NCI-H1417 (cell line): ENCODE measurements at regions not wholly inside any gene's neighbourhood (a gene's known extent, or its start where the extent isn't known, plus 50 kb on each side); places are given as distances from the start of the nearest gene placed in this dataset.
"Not testable (repeated sequence)": the region's sequence is repeated elsewhere in the genome, so short reads cannot be mapped to it uniquely, and the experiment has no call there.

ENCODE experiments used
- DNase-seq, 3 experiments: peaks; one replicate each; lab custom pipeline; 2025; lab: John Stamatoyannopoulos, UW

- no peak for DNase-seq
These were observed 82.7 kb upstream of the PDZD8 start for GRCh38 chr10:117457932-117458331.

GRCh38 chr10:117457071-117457810 is 82.0 kb upstream of the PDZD8 start:
- DNase-seq = peak in 1 of 3 experiments; percentile 3

DNA sequence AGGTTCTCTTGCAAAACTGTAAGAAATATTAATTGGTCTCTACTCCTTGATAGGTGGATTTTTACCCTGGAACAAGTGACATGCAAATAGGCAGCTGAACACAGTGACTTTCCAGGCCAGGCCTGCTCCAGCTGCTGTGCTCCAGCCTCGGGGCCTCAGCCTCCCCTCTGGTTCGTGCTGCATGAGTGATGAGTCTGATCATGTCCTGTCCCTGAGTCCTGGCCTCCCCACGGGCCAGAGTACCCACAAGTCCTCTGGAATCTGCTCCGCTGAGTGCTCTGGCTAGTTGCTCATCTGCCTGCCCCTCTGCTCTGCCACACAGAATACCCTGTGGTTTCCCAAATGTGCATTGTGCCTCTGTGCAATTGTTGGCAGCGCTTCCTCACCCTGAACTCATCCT is 80.1 kb upstream of the PDZD8 start:
- DNase-seq = no peak

- DNase-seq = no peak
These were observed 79.3 kb upstream of the PDZD8 start for GRCh38 chr10:117454502-117454901.

DNA sequence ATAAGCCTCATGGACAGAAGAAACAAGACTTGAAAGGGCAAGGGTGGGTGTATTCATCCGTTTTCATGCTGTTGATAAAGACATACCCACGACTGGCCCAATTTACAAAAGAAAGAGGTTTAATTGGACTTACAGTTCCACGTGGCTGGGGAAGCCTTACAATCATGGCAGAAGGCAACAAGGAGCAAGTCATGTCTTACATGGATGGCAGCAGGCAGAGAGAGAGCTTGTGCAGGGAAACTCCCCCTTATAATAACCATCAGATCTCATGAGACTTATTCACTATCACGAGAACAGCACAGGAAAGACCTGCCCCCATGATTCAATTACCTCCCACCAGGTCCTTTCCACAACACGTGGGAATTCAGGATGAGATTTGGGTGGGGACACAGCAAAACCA is 78.2 kb upstream of the PDZD8 start:
- not testable (repeated sequence) for DNase-seq

GRCh38 chr10:117450940-117451339 is 75.7 kb upstream of the PDZD8 start:
- DNase-seq = no peak

DNA sequence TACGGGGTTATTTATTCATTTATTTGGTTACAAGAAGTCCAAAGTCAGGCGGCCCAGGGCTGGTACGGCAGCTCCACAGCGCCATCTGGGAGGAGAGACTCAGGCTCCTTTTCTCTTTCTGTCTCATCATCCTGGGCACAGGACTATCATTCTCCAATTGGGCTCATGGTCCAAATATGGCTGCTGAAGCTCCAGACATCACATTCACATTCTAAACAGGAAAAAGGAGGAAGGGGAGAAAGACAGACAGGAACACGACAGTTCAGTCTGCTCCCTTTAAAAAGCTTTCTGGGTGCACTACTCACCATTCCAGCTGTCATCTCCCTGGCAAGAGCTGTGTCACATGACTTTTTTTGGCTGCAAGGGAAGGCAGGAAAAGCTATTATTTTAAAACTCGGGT is 74.4 kb upstream of the PDZD8 start:
- no peak for DNase-seq

DNA sequence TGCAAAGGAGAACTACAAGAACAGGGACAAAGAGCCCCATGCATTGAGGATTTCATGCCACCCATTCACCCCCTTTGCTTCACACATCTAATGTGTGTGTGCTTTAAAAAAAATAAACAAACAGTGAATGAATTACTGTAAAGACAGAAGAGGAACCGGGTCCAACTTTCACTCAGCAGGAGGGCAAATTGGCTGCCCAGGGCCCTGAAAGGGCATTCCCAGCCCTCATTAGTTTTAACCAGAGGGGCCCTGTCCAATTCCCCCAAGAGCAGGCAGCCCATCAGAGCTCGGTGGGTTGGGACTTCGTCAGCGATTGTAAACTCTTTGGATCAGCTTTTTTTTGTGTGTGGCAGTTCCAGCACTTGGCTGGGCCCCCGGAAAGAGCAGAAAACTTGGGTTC is 73.6 kb upstream of the PDZD8 start:
- no peak for DNase-seq

DNA sequence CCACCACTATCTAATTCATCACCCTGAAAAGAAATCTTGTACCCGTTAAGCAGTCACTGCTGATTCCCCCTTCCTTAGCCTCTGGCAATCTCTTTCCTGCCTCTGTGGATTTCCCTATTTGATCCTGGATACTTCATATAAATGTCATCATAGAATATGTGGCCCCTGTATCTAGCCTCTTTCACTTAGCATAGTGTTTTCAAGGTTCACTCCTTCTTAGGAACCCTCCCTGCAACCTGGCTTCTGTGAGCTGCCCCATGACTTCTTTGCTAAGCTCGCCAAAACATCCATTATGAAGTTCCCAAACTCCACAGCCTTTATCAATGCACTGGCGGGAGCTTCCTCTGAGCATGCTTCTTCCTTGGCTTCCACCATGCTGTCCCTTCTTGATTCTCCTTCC is 70.8 kb upstream of the PDZD8 start:
- no peak for DNase-seq

- DNase-seq = no peak
These were observed 69.3 kb upstream of the PDZD8 start for GRCh38 chr10:117444497-117445040.

DNA sequence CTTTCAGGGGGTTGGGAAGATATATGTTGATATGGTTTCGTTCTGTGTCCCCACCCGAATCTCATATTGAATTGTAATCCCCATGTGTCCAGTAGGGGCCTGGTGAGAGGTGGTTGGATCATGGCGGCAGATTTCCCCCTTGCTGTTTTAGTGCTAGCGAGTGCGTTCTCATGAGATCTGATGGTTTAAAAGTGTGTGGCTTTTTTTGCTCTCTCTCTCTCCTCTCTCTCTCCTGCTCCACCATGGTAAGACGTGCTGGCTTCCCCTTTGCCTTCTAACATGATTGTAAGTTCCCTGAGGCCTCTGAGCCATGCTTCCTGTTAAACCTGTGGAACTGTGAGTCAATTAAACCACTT is 68.4 kb upstream of the PDZD8 start:
- no peak for DNase-seq

DNA sequence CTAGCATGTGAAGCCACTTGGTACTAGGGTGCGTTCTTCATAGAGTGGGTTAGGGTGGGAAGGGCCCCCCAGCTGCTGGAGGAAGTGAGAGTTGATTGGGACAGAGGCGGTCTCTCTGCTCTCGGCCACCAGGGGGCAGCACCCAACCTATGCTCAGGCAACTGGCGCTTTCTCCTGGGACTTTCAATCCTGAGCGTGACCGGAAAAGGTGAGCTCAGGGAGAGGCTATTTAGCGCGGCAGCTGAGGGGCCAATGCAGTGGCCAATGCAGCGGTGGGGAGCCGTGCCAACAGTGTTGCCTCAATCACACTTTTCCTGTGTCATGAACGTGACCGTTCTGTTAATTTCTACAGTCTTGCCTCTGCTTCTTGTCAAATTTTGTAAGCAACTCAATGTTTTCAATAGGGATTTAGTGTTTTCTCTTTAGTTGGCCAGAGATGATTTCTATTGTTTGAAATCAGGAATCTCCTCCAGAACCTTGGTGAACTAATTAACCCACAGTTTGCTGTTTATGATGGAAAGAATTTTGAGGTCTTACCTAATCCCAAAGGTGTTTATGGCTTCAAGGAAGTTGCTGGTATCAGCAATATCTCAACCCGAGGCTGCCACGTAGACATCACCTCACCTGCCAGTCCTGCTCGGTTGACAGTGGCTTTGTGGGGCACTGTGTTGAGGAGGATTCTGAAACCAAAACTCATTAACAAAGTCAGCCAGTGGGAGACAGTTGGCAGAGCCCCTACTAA is 67.9 kb upstream of the PDZD8 start:
- DNase-seq = peak in 2 of 3 experiments; percentile 34 to 53

- no peak for DNase-seq
These were observed 67.3 kb upstream of the PDZD8 start for GRCh38 chr10:117442521-117442920.

GRCh38 chr10:117441812-117442443 is 66.7 kb upstream of the PDZD8 start:
- DNase-seq = no peak

GRCh38 chr10:117441361-117441760 is 66.1 kb upstream of the PDZD8 start:
- no peak for DNase-seq

DNA sequence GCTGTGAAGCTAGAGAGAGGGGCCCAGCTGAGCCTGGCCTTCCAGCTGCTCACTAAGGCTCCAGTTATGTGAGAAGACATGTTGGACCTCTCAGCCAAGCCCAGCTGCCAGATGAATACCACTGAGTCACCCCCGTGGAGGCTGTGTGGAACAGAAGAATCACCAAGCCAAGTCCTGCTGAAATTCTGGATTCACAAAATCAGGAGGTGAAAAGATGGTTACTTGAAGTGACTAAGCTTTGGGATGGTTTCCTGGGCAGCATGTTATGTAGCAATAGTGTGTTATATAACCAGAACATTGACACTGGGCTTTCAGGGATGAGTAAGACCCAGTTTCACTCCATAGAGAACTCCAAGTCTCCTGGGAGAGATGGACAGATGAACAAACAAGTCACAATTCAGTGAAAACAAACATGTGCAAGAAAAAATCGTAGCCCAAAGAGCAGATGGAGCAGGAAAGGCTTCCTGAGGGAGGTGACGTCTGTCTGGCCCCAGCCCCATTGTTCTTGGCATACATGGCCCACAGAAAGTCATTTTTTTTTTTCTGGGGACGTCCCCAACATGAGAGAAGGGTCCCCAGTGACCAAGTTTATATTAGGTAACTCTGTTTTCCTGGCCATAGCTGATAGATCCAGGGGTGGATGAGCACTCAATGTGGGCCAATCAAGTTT is 64.1 kb upstream of the PDZD8 start:
- no peak for DNase-seq

- no peak for DNase-seq
These were observed 57.6 kb upstream of the PDZD8 start for GRCh38 chr10:117432866-117433265.

GRCh38 chr10:117431160-117431559 is 55.9 kb upstream of the PDZD8 start:
- peak in 1 of 3 experiments; percentile 25 for DNase-seq

DNA sequence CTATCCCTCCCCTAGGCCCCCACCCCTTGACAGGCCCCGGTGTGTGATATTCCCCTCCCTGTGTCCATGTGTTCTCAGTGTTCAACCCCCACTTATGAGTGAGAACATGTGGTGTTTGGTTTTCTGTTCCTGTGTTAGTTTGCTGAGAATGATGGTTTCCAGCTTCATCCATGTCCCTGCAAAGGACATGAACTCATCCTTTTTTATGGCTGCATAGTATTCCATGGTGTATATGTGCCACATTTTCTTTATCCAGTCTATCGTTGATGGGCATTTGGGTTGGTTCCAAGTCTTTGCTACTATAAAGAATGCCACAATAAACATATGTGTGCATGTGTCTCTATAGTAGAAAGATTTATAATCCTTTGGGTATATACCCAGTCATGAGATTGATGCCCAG is 55.3 kb upstream of the PDZD8 start:
- not testable (repeated sequence) for DNase-seq

DNA sequence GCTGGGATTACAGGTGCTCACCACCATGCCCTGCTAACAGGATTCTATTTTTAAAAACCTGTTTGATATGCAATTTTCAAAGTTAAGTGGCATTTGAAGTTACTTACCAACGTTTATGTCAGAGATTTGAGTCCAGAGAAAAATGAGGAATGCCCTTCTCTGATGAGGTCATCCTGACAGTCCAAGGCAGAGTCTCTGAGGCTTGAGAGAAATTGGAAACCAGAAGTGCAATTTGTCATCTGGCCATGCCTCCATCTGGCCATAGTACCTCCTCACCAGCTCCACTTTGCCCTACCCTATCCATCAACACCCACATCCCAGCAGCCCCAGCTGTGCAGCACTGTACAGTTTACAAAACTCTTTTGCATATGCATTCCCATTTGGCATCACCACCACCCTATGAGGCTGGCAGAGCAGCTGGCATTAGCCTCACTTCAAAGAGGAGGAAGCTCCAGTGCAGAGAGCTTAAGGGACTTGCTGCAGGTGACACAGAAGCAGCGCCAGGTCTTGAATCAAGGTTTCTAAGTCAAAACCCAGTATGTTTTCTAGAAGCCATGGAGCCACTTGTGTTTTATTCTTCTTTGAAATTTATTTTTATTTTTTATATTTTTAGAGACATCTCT is 54.5 kb upstream of the PDZD8 start:
- DNase-seq = no peak

DNA sequence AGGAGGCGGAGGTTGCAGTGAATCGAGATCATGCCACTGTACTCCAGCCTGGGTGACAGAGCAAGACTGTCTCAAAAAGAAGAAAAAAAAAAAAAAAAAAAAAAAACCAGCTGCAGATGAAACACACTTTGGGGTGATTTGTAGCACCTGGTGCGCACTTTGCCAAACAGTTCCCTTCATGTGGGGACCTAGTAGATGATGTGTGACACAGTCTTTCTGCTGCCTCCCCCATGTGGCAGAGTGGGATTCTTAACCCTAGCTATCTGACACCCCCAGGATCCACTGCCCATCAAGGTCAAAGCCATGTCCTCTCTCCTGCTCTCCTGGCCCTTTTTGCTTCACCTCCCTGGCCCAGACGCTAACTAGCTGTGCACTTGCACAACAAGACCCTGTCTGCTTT is 52.1 kb upstream of the PDZD8 start:
- no peak for DNase-seq
